ENCODE measurements at regions not wholly inside any gene's neighbourhood (a gene's known extent, or its start where the extent isn't known, plus 50 kb on each side); places are given as distances from the start of the nearest gene placed in this dataset.

DNA sequence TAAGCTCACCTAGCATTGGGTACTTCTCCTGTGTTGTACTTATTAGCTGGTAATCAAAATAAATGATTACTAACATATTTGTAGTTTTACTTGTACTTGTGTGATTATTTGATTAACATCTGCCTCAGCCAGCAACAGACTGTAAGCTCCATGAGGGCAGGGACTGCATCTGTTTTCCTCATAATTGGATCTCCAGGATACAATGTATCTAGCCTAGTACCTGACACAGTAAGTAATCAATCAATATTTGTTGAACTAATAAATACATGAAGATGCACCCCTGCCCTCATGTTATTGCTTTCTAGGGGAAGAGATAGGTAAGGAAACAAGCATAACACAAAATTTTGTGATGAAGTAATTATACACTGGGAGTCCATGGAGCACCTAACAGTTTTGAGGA lies 101.5 kb downstream of the TENT5C start:
- TF ChIP-seq, protein P1, sequence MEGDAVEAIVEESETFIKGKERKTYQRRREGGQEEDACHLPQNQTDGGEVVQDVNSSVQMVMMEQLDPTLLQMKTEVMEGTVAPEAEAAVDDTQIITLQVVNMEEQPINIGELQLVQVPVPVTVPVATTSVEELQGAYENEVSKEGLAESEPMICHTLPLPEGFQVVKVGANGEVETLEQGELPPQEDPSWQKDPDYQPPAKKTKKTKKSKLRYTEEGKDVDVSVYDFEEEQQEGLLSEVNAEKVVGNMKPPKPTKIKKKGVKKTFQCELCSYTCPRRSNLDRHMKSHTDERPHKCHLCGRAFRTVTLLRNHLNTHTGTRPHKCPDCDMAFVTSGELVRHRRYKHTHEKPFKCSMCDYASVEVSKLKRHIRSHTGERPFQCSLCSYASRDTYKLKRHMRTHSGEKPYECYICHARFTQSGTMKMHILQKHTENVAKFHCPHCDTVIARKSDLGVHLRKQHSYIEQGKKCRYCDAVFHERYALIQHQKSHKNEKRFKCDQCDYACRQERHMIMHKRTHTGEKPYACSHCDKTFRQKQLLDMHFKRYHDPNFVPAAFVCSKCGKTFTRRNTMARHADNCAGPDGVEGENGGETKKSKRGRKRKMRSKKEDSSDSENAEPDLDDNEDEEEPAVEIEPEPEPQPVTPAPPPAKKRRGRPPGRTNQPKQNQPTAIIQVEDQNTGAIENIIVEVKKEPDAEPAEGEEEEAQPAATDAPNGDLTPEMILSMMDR (IDR thresholded peaks at IDR 0.05), result no peak
- TF ChIP-seq POLR2A (IDR thresholded peaks at IDR 0.05) (no peak), EP300 (IDR thresholded peaks at IDR 0.05) (no peak)
